ENCODE measurements at regions not wholly inside any gene's neighbourhood (a gene's known extent, or its start where the extent isn't known, plus 50 kb on each side); places are given as distances from the start of the nearest gene placed in this dataset.

- no peak for TF ChIP-seq CTCF (IDR thresholded peaks at IDR 0.05)
- no peak for TF ChIP-seq EZH2 (IDR thresholded peaks at IDR 0.05; ENCODE audit: borderline replicate concordance, insufficient read depth, low read depth, low read length, poor library complexity, severe bottlenecking)
Observed at GRCh38 chr1:112230232-112230631, 165.8 kb upstream of the CTTNBP2NL start.
